Left ventricle myocardium inferior (tissue), 1 donor: ENCODE measurements at regions not wholly inside any gene's neighbourhood (a gene's known extent, or its start where the extent isn't known, plus 50 kb on each side); places are given as distances from the start of the nearest gene placed in this dataset.
"Not testable (repeated sequence)": the region's sequence is repeated elsewhere in the genome, so short reads cannot be mapped to it uniquely, and the experiment has no call there.

ENCODE experiments used
- DNase-seq: peaks from one replicate; pipeline ENCODE4 v3.0.0-alpha.2; 2020
- H3K27ac ChIP-seq: fragments of 200-600 bp; replicated peaks from 2 replicates; pipeline ENCODE4 v1.8.0; 2021
- H3K27me3 ChIP-seq: fragments of 200-600 bp; 2 replicates; pipeline ENCODE4 v1.8.0; 2021; ENCODE audit warnings: low read depth
- H3K36me3 ChIP-seq: fragments of 200-600 bp; 2 replicates; pipeline ENCODE4 v1.8.0; 2021
- H3K4me1 ChIP-seq: fragments of 200-600 bp; 2 replicates; pipeline ENCODE4 v1.8.0; 2021
- H3K4me3 ChIP-seq: fragments of 200-600 bp; 2 replicates; pipeline ENCODE4 v1.8.0; 2021; ENCODE audit warnings: mild to moderate bottlenecking, moderate library complexity
- H3K9me3 ChIP-seq: fragments of 200-600 bp; replicated peaks from 2 replicates; pipeline ENCODE4 v1.8.0; 2021
- intact Hi-C: fragments of 100-400 bp; cut with micrococcal nuclease; formaldehyde crosslinking; loops from one replicate; pipeline ENCODE4 v1.11.0; 2022
- TF ChIP-seq, protein P1 (sequence below): fragments of 200-600 bp; IDR thresholded peaks from 2 replicates; pipeline ENCODE4 v1.8.0; 2021; ENCODE audit warnings: antibody characterized with exemption, mild to moderate bottlenecking, borderline replicate concordance
- donor health status: DM: no; HTN: yes; CAD: no; lungs with severe emphysema.

DNA sequence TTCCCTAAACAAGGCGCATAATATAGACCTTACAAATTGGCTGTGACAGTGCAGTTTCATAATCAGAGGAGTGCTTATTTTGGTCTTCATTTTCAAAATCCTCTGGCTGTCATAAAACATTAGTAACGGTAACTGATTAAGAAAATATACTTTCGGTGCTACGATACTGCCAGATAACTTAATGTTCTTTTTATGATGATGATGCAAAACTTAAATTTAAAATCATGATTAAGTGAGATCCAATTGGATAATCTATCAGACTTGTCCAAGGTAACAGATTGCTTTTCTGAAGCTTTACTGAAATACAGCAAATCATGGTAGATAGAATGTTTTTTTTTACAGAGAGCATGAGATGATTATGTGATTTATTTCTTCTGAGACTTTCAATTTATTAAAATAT is 364.2 kb upstream of the CNTN3 start:
- Histone ChIP-seq H3K36me3 (no peaks in the 10 kb centered on the region), H3K4me3 (no peak overlapping the region), H3K27me3 (no peaks in the 10 kb centered on the region), H3K27ac (no peak overlapping the region), H3K9me3 (peaks cover 2% of the 10 kb centered on the region), H3K4me1 (no peaks in the 10 kb centered on the region)
- intact Hi-C loops: no loop called here
- TF ChIP-seq, protein P1, sequence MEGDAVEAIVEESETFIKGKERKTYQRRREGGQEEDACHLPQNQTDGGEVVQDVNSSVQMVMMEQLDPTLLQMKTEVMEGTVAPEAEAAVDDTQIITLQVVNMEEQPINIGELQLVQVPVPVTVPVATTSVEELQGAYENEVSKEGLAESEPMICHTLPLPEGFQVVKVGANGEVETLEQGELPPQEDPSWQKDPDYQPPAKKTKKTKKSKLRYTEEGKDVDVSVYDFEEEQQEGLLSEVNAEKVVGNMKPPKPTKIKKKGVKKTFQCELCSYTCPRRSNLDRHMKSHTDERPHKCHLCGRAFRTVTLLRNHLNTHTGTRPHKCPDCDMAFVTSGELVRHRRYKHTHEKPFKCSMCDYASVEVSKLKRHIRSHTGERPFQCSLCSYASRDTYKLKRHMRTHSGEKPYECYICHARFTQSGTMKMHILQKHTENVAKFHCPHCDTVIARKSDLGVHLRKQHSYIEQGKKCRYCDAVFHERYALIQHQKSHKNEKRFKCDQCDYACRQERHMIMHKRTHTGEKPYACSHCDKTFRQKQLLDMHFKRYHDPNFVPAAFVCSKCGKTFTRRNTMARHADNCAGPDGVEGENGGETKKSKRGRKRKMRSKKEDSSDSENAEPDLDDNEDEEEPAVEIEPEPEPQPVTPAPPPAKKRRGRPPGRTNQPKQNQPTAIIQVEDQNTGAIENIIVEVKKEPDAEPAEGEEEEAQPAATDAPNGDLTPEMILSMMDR: no peak
- DNase-seq: no peak

DNA sequence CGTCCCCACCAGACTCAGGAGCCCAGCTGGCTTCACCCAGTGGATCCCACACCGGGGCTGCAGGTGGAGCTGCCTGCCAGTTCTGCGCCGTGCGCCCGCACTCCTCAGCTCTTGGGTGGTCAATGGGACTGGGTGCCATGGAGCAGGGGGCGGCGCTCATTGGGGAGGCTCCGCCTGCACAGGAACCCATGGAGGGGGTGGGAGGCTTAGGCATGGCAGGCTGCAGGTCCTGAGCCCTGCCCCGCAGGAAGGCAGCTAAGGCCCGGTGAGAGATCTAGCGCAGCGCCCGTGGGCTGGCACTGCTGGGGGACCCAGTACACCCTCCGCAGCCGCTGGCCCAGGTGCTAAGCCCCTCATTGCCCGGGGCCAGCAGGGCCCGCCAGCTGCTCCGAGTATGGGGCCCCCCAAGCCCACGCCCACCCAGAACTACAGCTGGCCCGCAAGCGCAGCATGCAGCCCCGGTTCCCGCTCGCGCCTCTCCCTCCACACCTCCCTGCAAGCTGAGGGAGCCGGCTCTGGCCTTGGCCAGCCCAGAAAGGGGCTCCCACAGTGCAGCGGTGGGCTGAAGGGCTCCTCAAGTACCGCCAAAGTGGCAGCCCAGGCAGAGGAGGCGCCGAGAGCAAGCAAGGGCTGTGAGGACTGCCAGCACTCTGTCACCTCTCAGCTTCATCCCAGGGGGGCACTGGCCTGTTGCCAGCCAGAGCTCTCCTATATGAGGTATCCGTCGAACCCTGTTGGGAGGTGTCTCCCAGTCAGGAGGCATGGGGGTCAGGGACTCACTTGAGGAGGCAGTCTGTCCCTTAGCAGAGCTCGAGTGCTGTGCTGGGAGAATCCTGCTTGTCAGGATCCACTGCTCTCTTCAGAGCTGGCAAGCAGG is 370.8 kb upstream of the CNTN3 start:
- H3K9me3 ChIP-seq, H3K4me1 ChIP-seq, H3K4me3 ChIP-seq, H3K27me3 ChIP-seq, H3K36me3 ChIP-seq, DNase-seq, intact Hi-C loops, H3K27ac ChIP-seq: not testable (repeated sequence)

DNA sequence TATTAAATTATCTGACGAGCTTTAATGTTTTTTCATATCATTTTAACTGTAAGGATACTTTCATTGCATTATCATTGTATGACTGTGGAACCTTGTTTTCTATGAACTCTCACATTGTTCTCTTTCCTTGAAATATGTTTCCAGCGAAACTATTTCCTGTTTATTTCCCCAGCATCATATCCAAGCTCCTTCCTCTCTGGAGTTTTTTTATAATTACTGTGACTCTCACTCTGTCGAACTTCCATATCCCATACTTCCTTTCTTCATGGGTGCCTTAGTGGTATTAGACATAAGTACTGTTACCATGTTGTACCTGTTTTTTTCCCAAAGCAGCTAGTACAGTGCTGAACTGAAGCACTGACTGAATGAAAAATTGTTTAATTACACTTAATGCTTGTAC is 373.6 kb upstream of the CNTN3 start:
- TF ChIP-seq, protein P1: no peak
- Histone ChIP-seq H3K27me3 (no peaks in the 10 kb centered on the region), H3K4me3 (no peak overlapping the region), H3K27ac (no peak overlapping the region), H3K36me3 (no peaks in the 10 kb centered on the region), H3K4me1 (no peaks in the 10 kb centered on the region), H3K9me3 (no peaks in the 10 kb centered on the region)
- DNase-seq: no peak
- intact Hi-C loops: no loop called here

DNA sequence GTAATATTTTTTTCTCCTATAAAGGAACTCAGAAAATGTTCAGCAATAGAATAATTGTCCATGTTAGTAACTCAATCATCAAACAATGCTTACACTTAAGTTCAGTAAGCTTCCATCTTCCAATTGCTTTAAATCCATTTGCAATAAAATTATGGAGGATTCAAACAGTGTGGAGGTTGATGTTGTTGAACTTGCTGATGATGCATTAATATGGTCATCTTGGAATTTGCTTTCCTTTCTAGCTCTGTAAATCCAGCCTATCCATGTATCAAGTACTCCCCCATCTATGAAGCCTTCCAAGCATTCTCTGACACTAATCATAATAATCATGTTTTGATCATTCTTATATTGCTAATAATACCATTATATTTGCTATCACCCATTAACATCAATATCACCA is 378.4 kb upstream of the CNTN3 start:
- H3K4me1 ChIP-seq: no peaks in the 10 kb centered on the region
- H3K9me3 ChIP-seq: no peaks in the 10 kb centered on the region
- intact Hi-C loops: no loop called here
- no peaks in the 10 kb centered on the region for H3K36me3 ChIP-seq
- H3K4me3 ChIP-seq: no peak overlapping the region
- no peaks in the 10 kb centered on the region for H3K27me3 ChIP-seq
- DNase-seq: no peak
- no peak overlapping the region for H3K27ac ChIP-seq
- TF ChIP-seq, protein P1: no peak

DNA sequence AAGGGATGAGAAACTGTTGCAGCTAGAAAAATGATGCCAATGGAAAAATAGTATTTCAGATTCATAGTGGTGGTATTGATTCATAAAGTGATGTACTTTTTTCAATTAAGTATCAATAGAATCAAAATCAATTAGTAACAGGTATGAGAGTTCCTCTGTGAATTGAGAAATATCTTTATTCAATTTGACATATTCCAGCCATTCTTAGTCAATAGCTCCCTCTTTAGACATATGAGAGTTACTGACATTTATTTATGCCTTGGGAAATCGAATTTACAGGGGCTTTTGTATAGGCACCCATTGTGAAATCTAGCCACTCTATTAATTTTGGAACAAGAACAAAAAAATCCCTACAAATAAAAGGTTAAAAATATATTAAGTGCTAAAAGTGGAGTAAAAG is 386.9 kb upstream of the CNTN3 start:
- H3K27me3 ChIP-seq: no peaks in the 10 kb centered on the region
- no peak for DNase-seq
- no peaks in the 10 kb centered on the region for H3K4me1 ChIP-seq
- TF ChIP-seq, protein P1: peak; percentile 64
- intact Hi-C loops: no loop called here
- peaks cover 7% of the 10 kb centered on the region for H3K9me3 ChIP-seq
- H3K4me3 ChIP-seq: no peak overlapping the region
- H3K36me3 ChIP-seq: no peaks in the 10 kb centered on the region
- no peak overlapping the region for H3K27ac ChIP-seq

DNA sequence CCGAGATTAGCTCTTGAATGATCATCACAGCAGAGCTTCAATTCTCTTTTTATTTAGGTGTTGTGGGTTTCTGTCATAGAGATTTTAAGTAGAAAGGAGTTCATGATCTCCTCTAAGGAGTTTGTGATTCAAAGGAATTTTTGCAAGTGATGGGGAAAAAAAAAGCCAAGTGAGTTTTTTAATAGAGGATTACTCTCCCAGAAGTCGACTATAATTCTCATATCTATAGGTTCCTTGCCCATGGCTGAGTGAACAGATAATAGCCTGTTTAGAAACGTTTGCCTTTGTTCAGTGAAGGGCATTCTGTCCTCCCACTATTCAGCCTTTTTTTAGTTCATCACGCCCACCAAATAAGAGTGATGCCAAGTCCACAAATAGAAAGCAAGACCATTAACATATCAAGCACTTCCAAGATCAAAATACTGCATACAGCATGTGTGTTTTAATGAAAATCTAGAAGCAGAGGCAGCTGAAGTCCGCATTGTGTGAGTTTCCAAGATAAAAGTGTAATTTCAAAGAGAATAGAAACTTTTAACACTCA is 398.4 kb upstream of the CNTN3 start:
- no peak for DNase-seq
- intact Hi-C loops: no loop called here
- Histone ChIP-seq H3K27ac (no peak overlapping the region), H3K9me3 (no peaks in the 10 kb centered on the region), H3K4me1 (no peaks in the 10 kb centered on the region), H3K27me3 (no peaks in the 10 kb centered on the region), H3K36me3 (no peaks in the 10 kb centered on the region), H3K4me3 (no peak overlapping the region)
- TF ChIP-seq, protein P1: no peak
